ENCODE measurements at regions not wholly inside any gene's neighbourhood (a gene's known extent, or its start where the extent isn't known, plus 50 kb on each side); places are given as distances from the start of the nearest gene placed in this dataset.
"Not testable (repeated sequence)": the region's sequence is repeated elsewhere in the genome, so short reads cannot be mapped to it uniquely, and the experiment has no call there.

DNA sequence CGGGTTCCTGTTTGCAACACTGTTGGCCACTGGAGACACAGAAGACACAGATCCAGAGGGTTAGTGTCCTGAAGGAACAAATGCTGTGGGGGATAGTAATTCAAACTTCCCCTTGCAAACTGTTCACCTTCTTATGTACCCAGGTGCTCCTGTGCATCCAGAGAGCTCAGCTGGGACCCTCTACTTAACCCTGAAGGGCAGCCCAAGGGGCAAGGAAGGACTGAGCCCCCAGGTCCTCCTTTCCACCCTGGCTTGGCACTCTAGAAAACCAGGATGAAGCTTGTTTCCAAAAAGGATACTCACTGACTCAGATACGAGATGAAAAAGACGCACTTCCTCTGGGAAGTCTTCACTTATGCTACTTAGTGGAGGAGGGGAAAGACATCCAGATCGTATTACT, 78.2 kb upstream of the TNK2 start:
- not testable (repeated sequence) for H3K4me3 ChIP-seq (ENCODE audit: low read depth, low read length); H3K27me3 ChIP-seq (ENCODE audit: control insufficient read depth, insufficient read depth, low read length); H3K9ac ChIP-seq (ENCODE audit: low read depth, low read length); H3K9me3 ChIP-seq (ENCODE audit: control insufficient read depth, insufficient read depth, low read length); H3K4me1 ChIP-seq (ENCODE audit: control insufficient read depth, insufficient read depth, low read length)
- H3K36me3 ChIP-seq (ENCODE audit: control insufficient read depth, insufficient read depth, low read length): peaks cover 10% of the 10 kb centered on the region

DNA sequence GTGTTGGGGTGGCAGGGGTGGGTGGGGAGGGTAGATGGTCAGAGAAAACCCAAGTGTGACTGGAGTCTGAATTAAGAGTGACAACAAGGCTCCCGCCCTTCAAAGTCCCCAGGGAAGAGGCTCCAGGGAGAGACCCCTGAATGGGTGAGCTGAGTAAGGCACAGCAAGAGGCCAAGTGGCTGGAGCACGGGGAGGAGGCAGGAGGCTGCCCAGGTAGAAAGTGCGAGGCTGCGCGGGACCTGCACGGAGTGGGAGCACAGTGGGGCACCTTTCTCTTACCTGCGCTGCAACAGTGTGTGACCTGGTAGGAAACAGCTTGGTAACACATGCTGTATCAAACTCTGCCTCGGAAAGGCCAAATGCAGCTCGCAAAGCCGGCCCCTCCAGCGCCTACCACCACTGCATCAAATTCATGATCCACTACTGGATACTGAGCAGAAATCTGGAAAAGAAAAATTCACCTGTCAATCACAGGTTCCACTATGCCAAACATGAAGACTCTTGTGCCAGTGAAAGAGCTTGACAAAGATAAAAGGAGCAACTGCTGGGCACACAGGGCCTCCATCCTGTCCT, 77.1 kb upstream of the TNK2 start:
- H3K36me3 ChIP-seq (ENCODE audit: control insufficient read depth, insufficient read depth, low read length): peaks cover 10% of the 10 kb centered on the region
- H3K4me3 ChIP-seq (ENCODE audit: low read depth, low read length); H3K9me3 ChIP-seq (ENCODE audit: control insufficient read depth, insufficient read depth, low read length); H3K27me3 ChIP-seq (ENCODE audit: control insufficient read depth, insufficient read depth, low read length); H3K9ac ChIP-seq (ENCODE audit: low read depth, low read length); H3K4me1 ChIP-seq (ENCODE audit: control insufficient read depth, insufficient read depth, low read length): not testable (repeated sequence)

GRCh38 chr3:195984392-195985030, 76.2 kb upstream of the TNK2 start:
- not testable (repeated sequence) for H3K27me3 ChIP-seq (ENCODE audit: control insufficient read depth, insufficient read depth, low read length); H3K9ac ChIP-seq (ENCODE audit: low read depth, low read length)
- H3K36me3 ChIP-seq (ENCODE audit: control insufficient read depth, insufficient read depth, low read length): peaks cover 10% of the 10 kb centered on the region

DNA sequence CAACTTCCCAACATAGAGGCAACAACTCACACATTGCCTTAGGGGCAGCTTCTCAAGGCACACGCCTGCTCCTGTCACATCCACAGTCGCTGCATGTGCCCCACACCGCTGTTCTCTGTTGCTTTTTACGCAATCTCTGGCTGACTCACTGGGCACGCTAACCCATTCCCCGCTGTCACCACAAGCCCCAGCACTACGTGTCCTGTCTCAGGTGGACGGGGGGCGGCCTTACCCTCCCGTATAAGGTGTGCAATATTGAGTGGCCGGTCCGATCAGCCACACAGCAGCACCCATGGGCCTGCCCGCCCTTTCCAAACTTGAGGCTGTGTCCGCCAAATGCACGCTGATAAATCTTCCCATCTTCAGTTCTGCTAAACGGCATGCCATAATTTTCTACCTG, 75.5 kb upstream of the TNK2 start:
- not testable (repeated sequence) for H3K9ac ChIP-seq (ENCODE audit: low read depth, low read length); H3K4me3 ChIP-seq (ENCODE audit: low read depth, low read length); H3K4me1 ChIP-seq (ENCODE audit: control insufficient read depth, insufficient read depth, low read length); H3K9me3 ChIP-seq (ENCODE audit: control insufficient read depth, insufficient read depth, low read length); H3K27me3 ChIP-seq (ENCODE audit: control insufficient read depth, insufficient read depth, low read length)
- peaks cover 10% of the 10 kb centered on the region for H3K36me3 ChIP-seq (ENCODE audit: control insufficient read depth, insufficient read depth, low read length)

More at GRCh38 chr3:195984392-195985030, 76.2 kb upstream of the TNK2 start:
- not testable (repeated sequence) for H3K4me3 ChIP-seq (ENCODE audit: low read depth, low read length); H3K4me1 ChIP-seq (ENCODE audit: control insufficient read depth, insufficient read depth, low read length); H3K9me3 ChIP-seq (ENCODE audit: control insufficient read depth, insufficient read depth, low read length)

DNA sequence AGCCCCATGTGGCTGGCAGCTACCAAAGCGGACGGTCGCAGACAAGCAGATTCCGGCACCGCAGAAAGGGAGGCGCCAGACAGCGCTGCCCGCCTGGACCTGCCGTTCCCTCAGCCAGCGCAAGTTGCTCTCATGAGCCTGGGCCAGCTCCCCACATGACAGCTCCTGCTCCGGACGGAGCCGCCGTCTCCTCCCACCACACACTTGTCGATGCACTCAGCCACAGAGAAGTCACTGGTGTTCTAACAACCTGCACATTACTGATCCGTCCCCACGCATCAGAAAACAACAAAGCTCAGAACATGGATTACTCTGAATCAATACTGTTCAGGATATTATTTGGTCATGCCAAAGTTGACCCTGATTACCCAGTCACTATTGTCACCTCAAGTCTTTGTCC, 74.4 kb upstream of the TNK2 start:
- not testable (repeated sequence) for H3K4me3 ChIP-seq (ENCODE audit: low read depth, low read length); H3K9me3 ChIP-seq (ENCODE audit: control insufficient read depth, insufficient read depth, low read length); H3K27me3 ChIP-seq (ENCODE audit: control insufficient read depth, insufficient read depth, low read length); H3K4me1 ChIP-seq (ENCODE audit: control insufficient read depth, insufficient read depth, low read length); H3K9ac ChIP-seq (ENCODE audit: low read depth, low read length)
- peaks cover 10% of the 10 kb centered on the region for H3K36me3 ChIP-seq (ENCODE audit: control insufficient read depth, insufficient read depth, low read length)

- H3K27me3 ChIP-seq (ENCODE audit: control insufficient read depth, insufficient read depth, low read length); H3K4me3 ChIP-seq (ENCODE audit: low read depth, low read length); H3K9ac ChIP-seq (ENCODE audit: low read depth, low read length); H3K4me1 ChIP-seq (ENCODE audit: control insufficient read depth, insufficient read depth, low read length); H3K9me3 ChIP-seq (ENCODE audit: control insufficient read depth, insufficient read depth, low read length): not testable (repeated sequence)
- peaks cover 10% of the 10 kb centered on the region for H3K36me3 ChIP-seq (ENCODE audit: control insufficient read depth, insufficient read depth, low read length)
Measured at GRCh38 chr3:195981778-195982177, 73.4 kb upstream of the TNK2 start.

- peaks cover 18% of the 10 kb centered on the region for H3K36me3 ChIP-seq (ENCODE audit: control insufficient read depth, insufficient read depth, low read length)
Measured at GRCh38 chr3:195979877-195980276, 71.5 kb upstream of the TNK2 start.

DNA sequence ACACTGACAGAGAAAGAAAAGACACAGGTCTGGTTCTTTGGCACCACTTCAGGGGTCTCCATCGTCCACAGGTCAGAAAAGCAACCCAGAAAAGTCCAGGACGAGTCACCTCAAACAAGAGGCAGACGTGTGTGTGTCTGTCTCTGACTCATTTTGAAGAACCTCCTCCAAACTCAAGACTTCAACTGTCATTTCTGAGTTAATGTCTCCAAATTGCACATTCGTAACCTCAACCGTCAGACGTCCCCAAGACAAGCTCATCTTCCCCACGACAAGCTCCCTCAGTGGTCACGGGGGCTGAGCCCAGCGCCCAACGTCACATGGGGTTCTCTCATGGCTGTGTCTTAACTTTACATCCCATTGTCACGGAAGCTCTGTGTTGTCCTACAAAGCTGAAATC, 70.2 kb upstream of the TNK2 start:
- not testable (repeated sequence) for H3K9me3 ChIP-seq (ENCODE audit: control insufficient read depth, insufficient read depth, low read length); H3K9ac ChIP-seq (ENCODE audit: low read depth, low read length); H3K27me3 ChIP-seq (ENCODE audit: control insufficient read depth, insufficient read depth, low read length); H3K4me1 ChIP-seq (ENCODE audit: control insufficient read depth, insufficient read depth, low read length); H3K4me3 ChIP-seq (ENCODE audit: low read depth, low read length)
- H3K36me3 ChIP-seq (ENCODE audit: control insufficient read depth, insufficient read depth, low read length): peaks cover 16% of the 10 kb centered on the region

More at GRCh38 chr3:195979877-195980276, 71.5 kb upstream of the TNK2 start:
- not testable (repeated sequence) for H3K4me1 ChIP-seq (ENCODE audit: control insufficient read depth, insufficient read depth, low read length); H3K9me3 ChIP-seq (ENCODE audit: control insufficient read depth, insufficient read depth, low read length); H3K9ac ChIP-seq (ENCODE audit: low read depth, low read length); H3K27me3 ChIP-seq (ENCODE audit: control insufficient read depth, insufficient read depth, low read length); H3K4me3 ChIP-seq (ENCODE audit: low read depth, low read length)

GRCh38 chr3:195976876-195977275, 68.5 kb upstream of the TNK2 start:
- not testable (repeated sequence) for H3K9me3 ChIP-seq (ENCODE audit: control insufficient read depth, insufficient read depth, low read length); H3K4me3 ChIP-seq (ENCODE audit: low read depth, low read length); H3K9ac ChIP-seq (ENCODE audit: low read depth, low read length); H3K27me3 ChIP-seq (ENCODE audit: control insufficient read depth, insufficient read depth, low read length); H3K4me1 ChIP-seq (ENCODE audit: control insufficient read depth, insufficient read depth, low read length)
- peaks cover 13% of the 10 kb centered on the region for H3K36me3 ChIP-seq (ENCODE audit: control insufficient read depth, insufficient read depth, low read length)

DNA sequence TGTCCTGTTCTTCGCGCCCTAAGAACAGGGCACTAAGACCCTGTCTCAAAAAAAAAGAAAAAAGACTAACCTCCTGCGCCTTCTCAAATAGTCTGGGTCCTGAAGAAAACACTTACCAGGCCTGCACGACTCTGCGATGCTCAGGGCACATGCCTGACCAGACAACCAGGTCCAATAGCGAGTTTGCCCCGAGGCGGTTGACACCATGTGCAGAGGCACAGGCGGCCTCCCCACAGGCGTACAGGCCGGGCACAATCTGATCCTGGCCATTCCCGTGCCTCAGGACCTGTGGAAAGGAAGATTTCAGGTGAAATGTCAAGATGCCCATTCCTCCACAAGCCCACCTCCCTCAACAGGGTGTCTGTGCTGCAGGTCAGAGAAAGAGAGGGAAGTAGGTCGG, 65.9 kb upstream of the TNK2 start:
- not testable (repeated sequence) for H3K4me1 ChIP-seq (ENCODE audit: control insufficient read depth, insufficient read depth, low read length); H3K9me3 ChIP-seq (ENCODE audit: control insufficient read depth, insufficient read depth, low read length)

GRCh38 chr3:195970873-195971272, 62.5 kb upstream of the TNK2 start:
- not testable (repeated sequence) for H3K27me3 ChIP-seq (ENCODE audit: control insufficient read depth, insufficient read depth, low read length); H3K9me3 ChIP-seq (ENCODE audit: control insufficient read depth, insufficient read depth, low read length); H3K4me1 ChIP-seq (ENCODE audit: control insufficient read depth, insufficient read depth, low read length); H3K9ac ChIP-seq (ENCODE audit: low read depth, low read length); H3K4me3 ChIP-seq (ENCODE audit: low read depth, low read length)
- peaks cover 22% of the 10 kb centered on the region for H3K36me3 ChIP-seq (ENCODE audit: control insufficient read depth, insufficient read depth, low read length)

More for the DNA sequence above, 65.9 kb upstream of the TNK2 start:
- H3K9ac ChIP-seq (ENCODE audit: low read depth, low read length); H3K27me3 ChIP-seq (ENCODE audit: control insufficient read depth, insufficient read depth, low read length); H3K4me3 ChIP-seq (ENCODE audit: low read depth, low read length): not testable (repeated sequence)
- H3K36me3 ChIP-seq (ENCODE audit: control insufficient read depth, insufficient read depth, low read length): peaks cover 22% of the 10 kb centered on the region

DNA sequence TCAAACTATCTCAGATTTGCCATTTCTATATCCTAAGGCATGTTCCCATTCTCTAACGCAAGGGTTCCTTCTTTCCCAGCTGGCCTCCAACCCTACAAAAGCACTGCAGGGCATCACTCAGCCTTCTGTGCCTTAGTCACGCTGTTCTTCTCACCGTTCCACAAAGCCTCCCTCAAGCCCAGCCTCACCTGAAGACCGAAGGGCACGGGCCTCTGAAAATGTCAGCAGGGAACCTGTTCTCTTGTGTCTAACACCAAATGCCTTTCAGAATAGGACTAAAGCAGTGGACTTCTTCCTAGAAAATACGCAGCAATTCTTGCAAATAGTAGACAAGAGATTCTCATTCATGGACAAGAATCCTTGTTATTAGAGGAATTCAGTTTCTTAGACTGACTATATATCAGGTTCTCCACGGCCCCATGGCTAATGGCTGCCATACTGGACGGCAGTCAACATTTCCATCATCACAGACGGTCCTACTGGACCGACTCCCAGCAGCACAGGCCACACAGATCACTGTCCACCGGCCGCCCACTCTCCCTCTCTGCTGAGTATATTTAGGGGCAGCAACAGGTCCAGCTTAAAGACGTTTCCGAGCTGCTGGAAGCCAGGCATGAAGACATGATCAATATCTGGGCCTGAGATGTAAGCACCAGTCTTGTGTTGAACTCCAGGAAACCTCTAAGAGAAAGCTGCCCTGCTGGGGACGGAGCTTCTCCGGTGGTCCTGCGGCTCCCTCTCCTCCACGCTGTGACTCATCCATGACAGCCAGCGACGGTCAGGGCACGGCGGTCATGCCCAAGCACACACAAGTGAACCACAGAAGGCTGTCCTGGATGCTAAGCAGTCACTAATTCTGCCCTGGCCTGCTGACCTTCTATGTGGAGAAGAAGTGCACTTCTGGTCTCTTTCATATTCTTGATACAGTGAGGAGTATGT, 61.8 kb upstream of the TNK2 start:
- H3K27me3 ChIP-seq (ENCODE audit: control insufficient read depth, insufficient read depth, low read length); H3K9ac ChIP-seq (ENCODE audit: low read depth, low read length); H3K4me1 ChIP-seq (ENCODE audit: control insufficient read depth, insufficient read depth, low read length); H3K9me3 ChIP-seq (ENCODE audit: control insufficient read depth, insufficient read depth, low read length); H3K4me3 ChIP-seq (ENCODE audit: low read depth, low read length): not testable (repeated sequence)
- H3K36me3 ChIP-seq (ENCODE audit: control insufficient read depth, insufficient read depth, low read length): peaks cover 16% of the 10 kb centered on the region
